Upper lobe of right lung (tissue), 1 donor: ENCODE measurements at regions not wholly inside any gene's neighbourhood (a gene's known extent, or its start where the extent isn't known, plus 50 kb on each side); places are given as distances from the start of the nearest gene placed in this dataset.

ENCODE experiments used
- ATAC-seq: fragments of 200-7000 bp; cut with Tn5 transposase; one replicate; pipeline ENCODE4 v1.9.1; 2020; ENCODE audit warnings: mild to moderate bottlenecking, moderate library complexity
- DNase-seq: peaks from one replicate; pipeline ENCODE4 v3.0.0-alpha.2; 2020
- H3K27ac ChIP-seq: fragments of 200-600 bp; one replicate; pipeline ENCODE4 v1.8.0; 2022
- H3K27me3 ChIP-seq: fragments of 200-600 bp; one replicate; pipeline ENCODE4 v1.8.0; 2022; ENCODE audit warnings: mild to moderate bottlenecking
- H3K36me3 ChIP-seq: fragments of 200-600 bp; one replicate; pipeline ENCODE4 v1.8.0; 2022
- H3K4me1 ChIP-seq: fragments of 200-600 bp; one replicate; pipeline ENCODE4 v1.8.0; 2022
- H3K4me3 ChIP-seq: fragments of 200-600 bp; one replicate; pipeline ENCODE4 v1.8.0; 2022; ENCODE audit warnings: mild to moderate bottlenecking
- H3K9me3 ChIP-seq: fragments of 200-600 bp; one replicate; pipeline ENCODE4 v1.8.0; 2022
- intact Hi-C: fragments of 100-400 bp; cut with DNase I; formaldehyde crosslinking; loops from one replicate; pipeline ENCODE4 v1.11.0; 2022
- TF ChIP-seq, protein P1 (sequence below): fragments of 200-600 bp; IDR thresholded peaks from one replicate; pipeline ENCODE4 v1.8.0; 2022; ENCODE audit warnings: antibody characterized with exemption
- donor health status: DM: no; HTN: yes; CAD: no; lungs with severe emphysema.

DNA sequence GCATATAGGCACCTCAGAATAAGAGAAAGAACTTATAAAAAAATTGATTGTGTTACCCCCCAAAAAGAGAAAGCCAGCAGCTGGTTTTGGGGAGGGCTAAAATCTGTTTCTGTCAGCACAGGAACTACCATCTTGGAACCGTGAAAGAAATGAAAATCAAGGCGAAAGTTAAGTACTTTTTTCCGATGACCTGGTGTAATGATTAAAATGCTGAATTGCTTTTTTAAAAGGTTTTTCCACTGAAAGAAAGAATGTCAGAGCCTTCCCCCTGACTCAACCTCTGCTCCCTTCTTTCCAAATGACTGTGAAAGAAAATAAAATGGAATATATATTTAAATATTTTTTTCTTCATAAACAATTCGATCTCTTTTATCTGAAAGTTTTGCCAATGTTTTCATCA is 570.5 kb upstream of the CFAP20DC start:
- intact Hi-C loops, result no loop called here
- TF ChIP-seq, protein P1, sequence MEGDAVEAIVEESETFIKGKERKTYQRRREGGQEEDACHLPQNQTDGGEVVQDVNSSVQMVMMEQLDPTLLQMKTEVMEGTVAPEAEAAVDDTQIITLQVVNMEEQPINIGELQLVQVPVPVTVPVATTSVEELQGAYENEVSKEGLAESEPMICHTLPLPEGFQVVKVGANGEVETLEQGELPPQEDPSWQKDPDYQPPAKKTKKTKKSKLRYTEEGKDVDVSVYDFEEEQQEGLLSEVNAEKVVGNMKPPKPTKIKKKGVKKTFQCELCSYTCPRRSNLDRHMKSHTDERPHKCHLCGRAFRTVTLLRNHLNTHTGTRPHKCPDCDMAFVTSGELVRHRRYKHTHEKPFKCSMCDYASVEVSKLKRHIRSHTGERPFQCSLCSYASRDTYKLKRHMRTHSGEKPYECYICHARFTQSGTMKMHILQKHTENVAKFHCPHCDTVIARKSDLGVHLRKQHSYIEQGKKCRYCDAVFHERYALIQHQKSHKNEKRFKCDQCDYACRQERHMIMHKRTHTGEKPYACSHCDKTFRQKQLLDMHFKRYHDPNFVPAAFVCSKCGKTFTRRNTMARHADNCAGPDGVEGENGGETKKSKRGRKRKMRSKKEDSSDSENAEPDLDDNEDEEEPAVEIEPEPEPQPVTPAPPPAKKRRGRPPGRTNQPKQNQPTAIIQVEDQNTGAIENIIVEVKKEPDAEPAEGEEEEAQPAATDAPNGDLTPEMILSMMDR, result no peak

DNA sequence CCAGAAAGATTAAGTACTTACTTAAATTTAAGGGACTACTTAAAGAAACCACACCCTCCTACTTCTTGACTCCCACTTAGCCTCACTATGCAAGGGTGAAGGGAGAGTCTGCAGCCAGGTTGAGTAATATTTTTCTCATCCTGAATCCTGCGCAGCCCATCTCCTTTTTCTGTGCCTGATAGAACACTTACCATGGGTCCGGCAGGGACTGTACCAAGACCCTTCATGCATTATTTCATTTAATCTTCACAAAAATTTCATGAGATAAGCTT is 562.6 kb upstream of the CFAP20DC start:
- no peaks in the 10 kb centered on the region for H3K9me3 ChIP-seq
- no peak for DNase-seq
- H3K4me1 ChIP-seq, result peaks cover under 1% of the 10 kb centered on the region
- no peaks in the 10 kb centered on the region for H3K27me3 ChIP-seq
- intact Hi-C loops, result no loop called here
- H3K36me3 ChIP-seq, result no peaks in the 10 kb centered on the region
- ATAC-seq, result no peak
- no peak overlapping the region for H3K27ac ChIP-seq
- H3K4me3 ChIP-seq, result no peak overlapping the region
- TF ChIP-seq, protein P1, result no peak

More for the DNA sequence above, 570.5 kb upstream of the CFAP20DC start:
- H3K4me3 ChIP-seq, result no peak overlapping the region
- DNase-seq (no peak), ATAC-seq (no peak)
- no peaks in the 10 kb centered on the region for H3K9me3 ChIP-seq
- H3K4me1 ChIP-seq, result no peaks in the 10 kb centered on the region
- H3K27me3 ChIP-seq, result no peaks in the 10 kb centered on the region
- H3K27ac ChIP-seq, result no peak overlapping the region
- H3K36me3 ChIP-seq, result no peaks in the 10 kb centered on the region

DNA sequence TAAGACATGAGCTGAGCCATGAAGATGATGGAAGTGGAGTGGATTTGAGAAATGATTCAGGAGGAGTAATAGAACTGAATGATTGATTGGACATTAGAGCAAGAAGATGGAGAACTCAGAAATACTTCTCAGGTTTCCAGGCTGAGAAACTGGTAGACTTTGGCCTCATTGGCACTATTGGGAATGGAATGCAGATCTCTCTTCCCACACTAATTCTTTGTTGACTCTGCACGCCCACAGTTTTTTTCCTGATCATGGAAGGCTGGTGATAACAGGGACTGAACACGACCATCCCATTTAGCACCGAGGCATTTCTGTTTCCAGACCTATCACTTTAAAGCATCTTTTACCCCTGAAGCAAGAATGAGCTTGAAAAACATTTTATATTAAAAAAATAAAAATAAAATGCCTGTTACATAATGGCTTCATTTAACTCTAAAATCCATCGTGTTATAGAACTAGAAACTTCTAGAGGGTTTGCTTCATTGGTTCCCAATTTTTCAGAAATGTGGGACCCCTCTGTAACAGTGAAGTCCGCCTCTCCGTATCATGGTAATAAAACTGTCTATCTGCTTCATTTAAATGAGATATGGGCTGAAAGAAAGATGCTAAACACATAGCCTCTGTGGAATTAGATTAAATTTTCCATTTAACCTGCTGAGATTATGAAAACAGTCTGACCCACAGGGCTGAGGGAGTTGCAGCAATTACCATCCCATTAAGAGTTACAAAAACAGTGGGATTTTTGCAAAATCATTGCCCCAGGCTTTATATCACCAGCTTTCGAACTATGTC is 562.0 kb upstream of the CFAP20DC start:
- Histone ChIP-seq H3K27ac (no peak overlapping the region), H3K4me1 (peaks cover 4% of the 10 kb centered on the region), H3K4me3 (no peak overlapping the region), H3K9me3 (no peaks in the 10 kb centered on the region), H3K36me3 (no peaks in the 10 kb centered on the region), H3K27me3 (no peaks in the 10 kb centered on the region)
- DNase-seq (no peak), ATAC-seq (no peak)
- intact Hi-C loops, result no loop called here
- TF ChIP-seq, protein P1, result no peak

DNA sequence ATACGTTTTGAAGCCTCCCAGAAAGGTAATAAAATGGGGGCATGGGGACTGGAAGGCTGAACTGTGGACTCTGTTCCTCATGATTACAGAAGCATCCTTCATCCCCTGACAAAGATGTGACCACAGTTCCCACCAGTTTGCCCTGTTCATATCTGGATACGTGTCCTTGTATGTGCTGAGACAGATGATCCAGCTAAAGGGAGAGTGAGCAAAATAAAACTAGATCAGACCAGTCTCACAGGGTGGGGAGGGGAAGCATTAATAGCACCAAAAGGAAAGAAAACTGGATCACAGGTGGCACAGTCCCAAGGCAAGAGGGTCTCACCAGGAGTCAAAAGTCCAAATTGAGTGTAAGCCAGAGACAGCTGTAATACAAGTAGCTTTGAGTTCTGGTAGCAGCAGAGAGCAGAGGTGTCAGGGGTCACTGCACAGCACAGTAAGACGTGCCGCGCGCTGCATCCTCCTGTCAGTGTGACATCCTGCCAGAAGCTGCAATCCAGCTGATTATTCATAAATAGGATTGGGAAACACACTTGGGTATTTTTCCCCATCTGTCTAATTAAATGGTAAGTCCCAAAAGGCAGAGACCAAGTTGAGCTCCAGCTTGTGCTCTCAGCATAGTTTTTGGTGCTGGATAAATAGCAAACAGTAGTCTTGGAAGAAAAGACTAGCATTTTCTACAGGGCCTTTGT is 560.0 kb upstream of the CFAP20DC start:
- peak; percentile 62 for ATAC-seq
- H3K27me3 ChIP-seq, result no peaks in the 10 kb centered on the region
- H3K27ac ChIP-seq, result no peak overlapping the region
- no peak overlapping the region for H3K4me3 ChIP-seq
- H3K9me3 ChIP-seq, result no peaks in the 10 kb centered on the region
- no peak for DNase-seq
- TF ChIP-seq, protein P1, result no peak
- intact Hi-C loops, result no loop called here
- peaks cover 4% of the 10 kb centered on the region for H3K4me1 ChIP-seq
- H3K36me3 ChIP-seq, result no peaks in the 10 kb centered on the region

DNA sequence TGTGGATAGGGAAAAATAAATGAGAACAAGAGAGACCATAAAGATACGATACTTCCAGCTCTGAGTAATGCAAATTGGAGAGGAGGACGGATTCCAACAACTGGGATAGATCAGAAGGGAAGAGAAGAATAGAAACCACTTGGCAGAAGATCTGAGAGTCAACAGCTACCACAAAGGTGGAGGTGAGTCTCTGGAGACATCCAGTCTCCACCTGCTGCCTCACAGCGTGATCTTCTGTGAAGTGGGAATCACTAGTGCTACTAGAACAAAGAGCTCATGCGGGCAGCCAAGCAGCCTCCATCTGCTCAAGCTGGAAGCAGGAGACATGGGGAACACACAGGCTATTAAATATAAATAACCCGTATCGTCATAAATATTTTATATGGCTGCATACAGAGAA is 558.5 kb upstream of the CFAP20DC start:
- TF ChIP-seq, protein P1, result no peak
- Histone ChIP-seq H3K4me3 (no peak overlapping the region), H3K27ac (no peak overlapping the region), H3K9me3 (no peaks in the 10 kb centered on the region), H3K36me3 (no peaks in the 10 kb centered on the region), H3K4me1 (peaks cover 4% of the 10 kb centered on the region), H3K27me3 (no peaks in the 10 kb centered on the region)
- no peak for ATAC-seq
- no peak for DNase-seq
- intact Hi-C loops, result no loop called here
